Mesothelial cell of epicardium (in vitro differentiated cells): ENCODE measurements at regions not wholly inside any gene's neighbourhood (a gene's known extent, or its start where the extent isn't known, plus 50 kb on each side); places are given as distances from the start of the nearest gene placed in this dataset.

Experiments
- DNase-seq, 2 experiments: peaks; one replicate each; pipeline ENCODE4 v3.0.0; 2021; ENCODE audit warnings: low spot score in 2 of 2; ENCODE audit not compliant: unreplicated experiment in 2 of 2
- H3K27ac Mint-ChIP-seq: 2 replicates; pipeline ENCODE4 v1.8.0; 2021; ENCODE audit warnings: mixed read lengths
- H3K27me3 Mint-ChIP-seq: 2 replicates; pipeline ENCODE4 v1.8.0; 2021; ENCODE audit warnings: low read depth, mixed read lengths
- H3K36me3 Mint-ChIP-seq: 2 replicates; pipeline ENCODE4 v1.8.0; 2021; ENCODE audit warnings: mixed read lengths
- H3K4me1 Mint-ChIP-seq: 2 replicates; pipeline ENCODE4 v1.8.0; 2021; ENCODE audit warnings: mixed read lengths
- H3K4me3 Mint-ChIP-seq: 2 replicates; pipeline ENCODE4 v1.8.0; 2021; ENCODE audit warnings: mild to moderate bottlenecking, moderate library complexity, mixed read lengths
- H3K9me3 Mint-ChIP-seq: 2 replicates; pipeline ENCODE4 v1.8.0; 2021; ENCODE audit warnings: mixed read lengths
- CTCF ChIP-seq: fragments of 200-600 bp; sonication (generic); IDR thresholded peaks from one replicate; pipeline ENCODE4 v1.5.0; 2021; ENCODE audit warnings: antibody characterized with exemption; ENCODE audit not compliant: unreplicated experiment

- peaks cover 4% of the 10 kb centered on the region for H3K9me3 Mint-ChIP-seq
- peaks cover 25% of the 10 kb centered on the region for H3K4me1 Mint-ChIP-seq
- no peak for TF ChIP-seq CTCF
- H3K27ac Mint-ChIP-seq: peak overlapping the region; percentile 54
- H3K4me3 Mint-ChIP-seq: no peak overlapping the region
- H3K27me3 Mint-ChIP-seq: no peaks in the 10 kb centered on the region
- no peaks in the 10 kb centered on the region for H3K36me3 Mint-ChIP-seq
- DNase-seq: no peak
Observed at GRCh38 chr5:82821846-82822633, 255.2 kb downstream of the TMEM167A start.

GRCh38 chr5:82820961-82821845 is 256.0 kb downstream of the TMEM167A start:
- Mint-ChIP-seq H3K4me1 (peaks cover 22% of the 10 kb centered on the region), H3K27ac (no peak overlapping the region), H3K9me3 (peaks cover 4% of the 10 kb centered on the region), H3K4me3 (no peak overlapping the region), H3K36me3 (no peaks in the 10 kb centered on the region), H3K27me3 (no peaks in the 10 kb centered on the region)
- TF ChIP-seq CTCF: no peak
- no peak for DNase-seq

- no peak for TF ChIP-seq CTCF
- H3K27ac Mint-ChIP-seq: no peak overlapping the region
- H3K4me1 Mint-ChIP-seq: peaks cover 22% of the 10 kb centered on the region
- no peak overlapping the region for H3K4me3 Mint-ChIP-seq
- H3K27me3 Mint-ChIP-seq: no peaks in the 10 kb centered on the region
- DNase-seq: no peak
- peaks cover 10% of the 10 kb centered on the region for H3K9me3 Mint-ChIP-seq
- no peaks in the 10 kb centered on the region for H3K36me3 Mint-ChIP-seq
Observed at GRCh38 chr5:82820188-82820587, 257.0 kb downstream of the TMEM167A start.

- TF ChIP-seq CTCF: no peak
- peaks cover 22% of the 10 kb centered on the region for H3K4me1 Mint-ChIP-seq
- peaks cover 10% of the 10 kb centered on the region for H3K9me3 Mint-ChIP-seq
- H3K36me3 Mint-ChIP-seq: no peaks in the 10 kb centered on the region
- no peak for DNase-seq
- H3K27ac Mint-ChIP-seq: no peak overlapping the region
- no peak overlapping the region for H3K4me3 Mint-ChIP-seq
- H3K27me3 Mint-ChIP-seq: no peaks in the 10 kb centered on the region
Observed at GRCh38 chr5:82817897-82818676, 259.1 kb downstream of the TMEM167A start.

- Mint-ChIP-seq H3K9me3 (peaks cover 10% of the 10 kb centered on the region), H3K4me1 (peaks cover 16% of the 10 kb centered on the region), H3K27ac (no peak overlapping the region), H3K36me3 (no peaks in the 10 kb centered on the region), H3K4me3 (no peak overlapping the region), H3K27me3 (no peaks in the 10 kb centered on the region)
- DNase-seq: no peak
- no peak for TF ChIP-seq CTCF
Observed at GRCh38 chr5:82816926-82817325, 260.3 kb downstream of the TMEM167A start.
